ENCODE measurements at regions not wholly inside any gene's neighbourhood (a gene's known extent, or its start where the extent isn't known, plus 50 kb on each side); places are given as distances from the start of the nearest gene placed in this dataset.

GRCh38 chr2:200208041-200208440, 98.5 kb upstream of the SPATS2L start:
- Histone ChIP-seq H3K9ac (ENCODE audit: low read depth, low read length, poor library complexity) (no peak overlapping the region), H3K27me3 (ENCODE audit: control insufficient read depth in 3 of 3, insufficient read depth in 3 of 3, low read depth in 1 of 3, low read length in 3 of 3) (no peaks in the 10 kb centered on the region)

GRCh38 chr2:200209030-200209429, 97.5 kb upstream of the SPATS2L start:
- Histone ChIP-seq H3K9ac (ENCODE audit: low read depth, low read length, poor library complexity) (peak overlapping the region; percentile 94), H3K14ac (ENCODE audit: low read length) (peak overlapping the region; percentile 40), H2BK5ac (ENCODE audit: low read length) (no peak overlapping the region), H4K8ac (ENCODE audit: low read depth, low read length) (no peak overlapping the region), H3K4ac (ENCODE audit: low read length) (peak overlapping the region; percentile 58), H2AFZ (ENCODE audit: low read length) (no peak overlapping the region), H3K36me3 (replicated peaks in 1 of 2; ENCODE audit: control insufficient read depth in 2 of 2, insufficient read depth in 2 of 2, low read length in 2 of 2) (peaks cover 0 to 2% of the 10 kb centered on the region in 2 donors), H2BK12ac (ENCODE audit: low read length) (peak overlapping the region; percentile 81), H3K9me3 (replicated peaks in 1 of 2; ENCODE audit: control insufficient read depth in 2 of 2, insufficient read depth in 1 of 2, low read depth in 1 of 2, low read length in 2 of 2) (peaks cover 0 to 6% of the 10 kb centered on the region in 2 donors), H3K27ac (replicated peaks; ENCODE audit: low read length) (peak overlapping the region; percentile 2), H3K4me2 (ENCODE audit: insufficient read depth, low read length, poor library complexity, severe bottlenecking) (no peak overlapping the region), H3K4me1 (ENCODE audit: control insufficient read depth in 2 of 2, insufficient read depth in 1 of 2, low read depth in 1 of 2, low read length in 2 of 2) (peaks cover 9% of the 10 kb centered on the region in 2 donors), H3K18ac (ENCODE audit: low read length) (no peak overlapping the region), H3K23ac (ENCODE audit: low read depth, low read length, poor library complexity) (peak overlapping the region; percentile 90), H4K91ac (ENCODE audit: low read depth, low read length, poor library complexity) (peak overlapping the region; percentile 98), H3K79me1 (ENCODE audit: low read depth, low read length) (peaks cover 3% of the 10 kb centered on the region), H2AK5ac (ENCODE audit: low read depth, low read length) (no peak overlapping the region), H2BK120ac (ENCODE audit: low read depth, low read length) (no peak overlapping the region), H3K27me3 (ENCODE audit: control insufficient read depth in 3 of 3, insufficient read depth in 3 of 3, low read depth in 1 of 3, low read length in 3 of 3) (no peaks in the 10 kb centered on the region), H3K4me3 (ENCODE audit: low read length in 2 of 2) (peak overlapping the region in 1 of 2 donors; percentile 74), H2BK15ac (ENCODE audit: low read length) (no peak overlapping the region)
- WGBS, 2 donors (ENCODE audit: extremely low coverage in 2 of 2, insufficient read length in 2 of 2, insufficient replicate concordance in 1 of 2) = 100% methylated on average over 3 of the region's 22 CpGs; no CpG with 5 or more reads in 1 of the 2 donors
- DNase-seq (ENCODE audit: low spot score) = no peak

More at GRCh38 chr2:200208041-200208440, 98.5 kb upstream of the SPATS2L start:
- Histone ChIP-seq H3K36me3 (replicated peaks in 1 of 2; ENCODE audit: control insufficient read depth in 2 of 2, insufficient read depth in 2 of 2, low read length in 2 of 2) (peaks cover 0 to 2% of the 10 kb centered on the region in 2 donors), H3K23ac (ENCODE audit: low read depth, low read length, poor library complexity) (no peak overlapping the region), H3K4me1 (ENCODE audit: control insufficient read depth in 2 of 2, insufficient read depth in 1 of 2, low read depth in 1 of 2, low read length in 2 of 2) (peaks cover 12 to 15% of the 10 kb centered on the region in 2 donors), H3K14ac (ENCODE audit: low read length) (no peak overlapping the region), H2AK5ac (ENCODE audit: low read depth, low read length) (no peak overlapping the region), H3K79me1 (ENCODE audit: low read depth, low read length) (peaks cover 3% of the 10 kb centered on the region), H2AFZ (ENCODE audit: low read length) (no peak overlapping the region), H2BK12ac (ENCODE audit: low read length) (no peak overlapping the region), H3K4me2 (ENCODE audit: insufficient read depth, low read length, poor library complexity, severe bottlenecking) (no peak overlapping the region), H3K4me3 (ENCODE audit: low read length in 2 of 2) (no peak overlapping the region), H2BK5ac (ENCODE audit: low read length) (no peak overlapping the region), H4K91ac (ENCODE audit: low read depth, low read length, poor library complexity) (no peak overlapping the region), H2BK15ac (ENCODE audit: low read length) (no peak overlapping the region), H3K18ac (ENCODE audit: low read length) (no peak overlapping the region), H3K27ac (replicated peaks; ENCODE audit: low read length) (no peak overlapping the region), H3K4ac (ENCODE audit: low read length) (no peak overlapping the region), H3K9me3 (replicated peaks in 1 of 2; ENCODE audit: control insufficient read depth in 2 of 2, insufficient read depth in 1 of 2, low read depth in 1 of 2, low read length in 2 of 2) (peaks cover 0 to 6% of the 10 kb centered on the region in 2 donors), H2BK120ac (ENCODE audit: low read depth, low read length) (no peak overlapping the region), H4K8ac (ENCODE audit: low read depth, low read length) (no peak overlapping the region)
- no CpG with 5 or more reads among the region's 3 CpGs for WGBS, 2 donors (ENCODE audit: extremely low coverage in 2 of 2, insufficient read length in 2 of 2, insufficient replicate concordance in 1 of 2)
- DNase-seq (ENCODE audit: low spot score) = no peak

GRCh38 chr2:200211643-200212042, 94.8 kb upstream of the SPATS2L start:
- no peak overlapping the region for H3K4ac ChIP-seq (ENCODE audit: low read length)
- no peak overlapping the region for H3K23ac ChIP-seq (ENCODE audit: low read depth, low read length, poor library complexity)
- peaks cover 0 to 6% of the 10 kb centered on the region in 2 donors for H3K9me3 ChIP-seq (replicated peaks in 1 of 2; ENCODE audit: control insufficient read depth in 2 of 2, insufficient read depth in 1 of 2, low read depth in 1 of 2, low read length in 2 of 2)
- no peak overlapping the region for H4K91ac ChIP-seq (ENCODE audit: low read depth, low read length, poor library complexity)
- H3K4me1 ChIP-seq (ENCODE audit: control insufficient read depth in 2 of 2, insufficient read depth in 1 of 2, low read depth in 1 of 2, low read length in 2 of 2) = peaks cover 9% of the 10 kb centered on the region in 2 donors
- H2AK5ac ChIP-seq (ENCODE audit: low read depth, low read length) = no peak overlapping the region
- H2BK15ac ChIP-seq (ENCODE audit: low read length) = no peak overlapping the region
- H2BK5ac ChIP-seq (ENCODE audit: low read length) = no peak overlapping the region
- H3K9ac ChIP-seq (ENCODE audit: low read depth, low read length, poor library complexity) = no peak overlapping the region
- no peak overlapping the region for H3K4me2 ChIP-seq (ENCODE audit: insufficient read depth, low read length, poor library complexity, severe bottlenecking)
- H2AFZ ChIP-seq (ENCODE audit: low read length) = peak overlapping the region; percentile 38
- H2BK12ac ChIP-seq (ENCODE audit: low read length) = no peak overlapping the region
- H3K14ac ChIP-seq (ENCODE audit: low read length) = no peak overlapping the region
- H3K27ac ChIP-seq (replicated peaks; ENCODE audit: low read length) = no peak overlapping the region
- no CpG with 5 or more reads among the region's 5 CpGs for WGBS, 2 donors (ENCODE audit: extremely low coverage in 2 of 2, insufficient read length in 2 of 2, insufficient replicate concordance in 1 of 2)
- no peak overlapping the region for H3K4me3 ChIP-seq (ENCODE audit: low read length in 2 of 2)
- no peak overlapping the region for H2BK120ac ChIP-seq (ENCODE audit: low read depth, low read length)
- no peaks in the 10 kb centered on the region for H3K27me3 ChIP-seq (ENCODE audit: control insufficient read depth in 3 of 3, insufficient read depth in 3 of 3, low read depth in 1 of 3, low read length in 3 of 3)
- no peak overlapping the region for H4K8ac ChIP-seq (ENCODE audit: low read depth, low read length)
- H3K18ac ChIP-seq (ENCODE audit: low read length) = no peak overlapping the region
- peaks cover 3% of the 10 kb centered on the region for H3K79me1 ChIP-seq (ENCODE audit: low read depth, low read length)
- DNase-seq (ENCODE audit: low spot score) = no peak
- peaks cover 0 to 2% of the 10 kb centered on the region in 2 donors for H3K36me3 ChIP-seq (replicated peaks in 1 of 2; ENCODE audit: control insufficient read depth in 2 of 2, insufficient read depth in 2 of 2, low read length in 2 of 2)

GRCh38 chr2:200212862-200213425, 93.5 kb upstream of the SPATS2L start:
- Histone ChIP-seq H3K4me3 (ENCODE audit: low read length in 2 of 2) (no peak overlapping the region), H2BK5ac (ENCODE audit: low read length) (no peak overlapping the region), H3K4me1 (ENCODE audit: control insufficient read depth in 2 of 2, insufficient read depth in 1 of 2, low read depth in 1 of 2, low read length in 2 of 2) (peaks cover 9% of the 10 kb centered on the region in 2 donors), H2AFZ (ENCODE audit: low read length) (no peak overlapping the region), H2BK120ac (ENCODE audit: low read depth, low read length) (no peak overlapping the region), H4K8ac (ENCODE audit: low read depth, low read length) (no peak overlapping the region), H4K91ac (ENCODE audit: low read depth, low read length, poor library complexity) (no peak overlapping the region), H3K4me2 (ENCODE audit: insufficient read depth, low read length, poor library complexity, severe bottlenecking) (no peak overlapping the region), H3K18ac (ENCODE audit: low read length) (no peak overlapping the region), H3K4ac (ENCODE audit: low read length) (no peak overlapping the region), H2BK12ac (ENCODE audit: low read length) (no peak overlapping the region), H2AK5ac (ENCODE audit: low read depth, low read length) (no peak overlapping the region), H3K79me1 (ENCODE audit: low read depth, low read length) (peaks cover 3% of the 10 kb centered on the region), H3K36me3 (replicated peaks in 1 of 2; ENCODE audit: control insufficient read depth in 2 of 2, insufficient read depth in 2 of 2, low read length in 2 of 2) (peaks cover 0 to 2% of the 10 kb centered on the region in 2 donors), H3K9me3 (replicated peaks in 1 of 2; ENCODE audit: control insufficient read depth in 2 of 2, insufficient read depth in 1 of 2, low read depth in 1 of 2, low read length in 2 of 2) (peaks cover 0 to 6% of the 10 kb centered on the region in 2 donors), H3K27ac (replicated peaks; ENCODE audit: low read length) (no peak overlapping the region), H3K14ac (ENCODE audit: low read length) (no peak overlapping the region), H3K9ac (ENCODE audit: low read depth, low read length, poor library complexity) (no peak overlapping the region), H2BK15ac (ENCODE audit: low read length) (no peak overlapping the region), H3K23ac (ENCODE audit: low read depth, low read length, poor library complexity) (no peak overlapping the region), H3K27me3 (ENCODE audit: control insufficient read depth in 3 of 3, insufficient read depth in 3 of 3, low read depth in 1 of 3, low read length in 3 of 3) (no peaks in the 10 kb centered on the region)
- no CpG with 5 or more reads among the region's 5 CpGs for WGBS, 2 donors (ENCODE audit: extremely low coverage in 2 of 2, insufficient read length in 2 of 2, insufficient replicate concordance in 1 of 2)
- DNase-seq (ENCODE audit: low spot score) = no peak

All from neuronal stem cell (in vitro differentiated cells).